Hepatocyte (in vitro differentiated cells): ENCODE measurements at regions not wholly inside any gene's neighbourhood (a gene's known extent, or its start where the extent isn't known, plus 50 kb on each side); places are given as distances from the start of the nearest gene placed in this dataset.

Experiments
- EZH2phosphoT487 ChIP-seq: fragments of 200-600 bp; sonication (generic); IDR thresholded peaks from one replicate; pipeline ENCODE4 v1.6.1; 2018; ENCODE audit warnings: antibody characterized with exemption, mild to moderate bottlenecking, low read depth, moderate library complexity; ENCODE audit not compliant: unreplicated experiment, severe bottlenecking
- TF ChIP-seq, protein P1 (sequence below): fragments of 200-600 bp; sonication (generic); IDR thresholded peaks from 2 replicates; pipeline ENCODE4 v1.5.1; 2016; ENCODE audit warnings: antibody characterized with exemption, mild to moderate bottlenecking; ENCODE audit not compliant: poor library complexity

GRCh38 chr1:187053876-187054275 is 225.1 kb downstream of the PLA2G4A start:
- TF ChIP-seq, protein P1, sequence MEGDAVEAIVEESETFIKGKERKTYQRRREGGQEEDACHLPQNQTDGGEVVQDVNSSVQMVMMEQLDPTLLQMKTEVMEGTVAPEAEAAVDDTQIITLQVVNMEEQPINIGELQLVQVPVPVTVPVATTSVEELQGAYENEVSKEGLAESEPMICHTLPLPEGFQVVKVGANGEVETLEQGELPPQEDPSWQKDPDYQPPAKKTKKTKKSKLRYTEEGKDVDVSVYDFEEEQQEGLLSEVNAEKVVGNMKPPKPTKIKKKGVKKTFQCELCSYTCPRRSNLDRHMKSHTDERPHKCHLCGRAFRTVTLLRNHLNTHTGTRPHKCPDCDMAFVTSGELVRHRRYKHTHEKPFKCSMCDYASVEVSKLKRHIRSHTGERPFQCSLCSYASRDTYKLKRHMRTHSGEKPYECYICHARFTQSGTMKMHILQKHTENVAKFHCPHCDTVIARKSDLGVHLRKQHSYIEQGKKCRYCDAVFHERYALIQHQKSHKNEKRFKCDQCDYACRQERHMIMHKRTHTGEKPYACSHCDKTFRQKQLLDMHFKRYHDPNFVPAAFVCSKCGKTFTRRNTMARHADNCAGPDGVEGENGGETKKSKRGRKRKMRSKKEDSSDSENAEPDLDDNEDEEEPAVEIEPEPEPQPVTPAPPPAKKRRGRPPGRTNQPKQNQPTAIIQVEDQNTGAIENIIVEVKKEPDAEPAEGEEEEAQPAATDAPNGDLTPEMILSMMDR = no peak
- no peak for TF ChIP-seq EZH2phosphoT487
